NT2/D1 (cell line): ENCODE measurements at regions not wholly inside any gene's neighbourhood (a gene's known extent, or its start where the extent isn't known, plus 50 kb on each side); places are given as distances from the start of the nearest gene placed in this dataset.

Experiments used
- YY1 ChIP-seq: IDR thresholded peaks from 2 replicates; pipeline ENCODE4 v1.6.1; 2011; ENCODE audit not compliant: insufficient read length, insufficient read depth
- ZNF274 ChIP-seq: IDR thresholded peaks from 2 replicates; pipeline ENCODE4 v1.6.1; 2011; ENCODE audit warnings: mild to moderate bottlenecking, low read depth, low read length

DNA sequence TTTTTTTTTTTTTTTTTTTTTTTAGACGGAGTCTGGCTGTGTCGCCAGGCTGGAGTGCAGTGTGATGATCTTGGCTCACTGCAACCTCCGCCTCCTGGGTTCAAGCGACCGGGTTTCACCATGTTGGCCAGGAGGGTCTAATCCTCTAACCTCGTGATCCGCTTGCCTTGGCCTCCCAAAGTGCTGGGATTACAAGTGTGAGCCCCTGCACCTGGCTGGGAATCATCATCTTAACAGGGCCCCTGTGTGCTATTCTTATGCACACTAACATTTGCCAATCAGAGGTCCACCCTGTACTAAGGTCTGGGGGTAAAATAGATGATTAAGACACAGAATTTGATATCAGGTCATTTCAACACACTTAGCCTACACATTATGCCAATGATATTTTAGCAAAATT lies 278.7 kb upstream of the CHRM3 start:
- TF ChIP-seq ZNF274, result no peak
- TF ChIP-seq YY1, result no peak
